Esophagus squamous epithelium (tissue), 4 donors: ENCODE measurements at regions not wholly inside any gene's neighbourhood (a gene's known extent, or its start where the extent isn't known, plus 50 kb on each side); places are given as distances from the start of the nearest gene placed in this dataset.

ENCODE experiments used
- POLR2A ChIP-seq, 4 donors: fragments of 450-650 bp; IDR thresholded peaks; one replicate each; pipeline ENCODE4 v1.6.1; 2017; ENCODE audit warnings: antibody characterized with exemption in 4 of 4, mild to moderate bottlenecking in 4 of 4, moderate library complexity in 3 of 4
- TF ChIP-seq, protein P1 (sequence below), 6 experiments: fragments of 450-650 bp in 4 of 6; fragments of 200-600 bp in 2 of 6; sonication (generic) in 2 of 6; IDR thresholded peaks; one replicate each; pipeline ENCODE4 v1.5.1; 2016 to 2019; ENCODE audit warnings: antibody characterized with exemption in 6 of 6, mild to moderate bottlenecking in 4 of 6, moderate library complexity in 4 of 6

DNA sequence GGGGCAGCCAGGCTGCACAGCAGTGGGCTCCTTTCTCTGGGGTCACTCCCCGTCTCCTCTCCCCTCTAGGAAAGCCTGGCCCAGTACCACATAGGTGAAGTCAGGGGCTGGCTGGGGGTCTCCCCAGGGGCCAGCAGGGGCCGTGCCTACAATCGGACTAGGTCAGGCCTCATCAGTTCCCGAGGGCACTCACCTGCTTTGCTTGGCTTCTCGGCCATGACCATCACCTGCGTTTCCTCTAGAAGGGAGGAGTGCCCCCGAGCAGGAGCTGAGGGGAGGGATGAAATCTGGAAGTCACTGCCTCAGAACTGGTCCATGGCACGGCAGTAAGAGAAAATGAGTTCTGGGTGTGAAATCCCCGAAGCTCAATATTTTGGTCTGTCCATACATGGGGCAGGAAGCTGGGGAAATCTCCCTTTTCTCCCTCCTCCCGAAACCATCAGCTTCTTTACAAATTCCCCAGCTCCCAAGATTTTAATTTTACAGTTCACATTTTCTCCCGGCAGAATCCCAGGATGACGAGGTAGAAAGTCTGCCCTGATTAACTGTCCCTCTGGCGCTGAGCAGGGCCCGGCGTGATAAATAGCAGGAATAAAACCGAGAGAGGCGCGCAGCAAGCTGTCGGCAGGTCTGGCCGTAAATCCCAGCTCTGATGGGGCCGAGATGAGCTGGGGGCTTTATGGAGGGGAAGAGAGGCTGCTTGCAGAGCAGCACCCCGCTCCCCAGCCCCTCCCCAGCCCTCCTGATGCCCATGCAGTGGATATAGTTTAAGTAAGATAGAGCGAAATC, 172.1 kb downstream of the RBFOX3 start:
- TF ChIP-seq, protein P1, sequence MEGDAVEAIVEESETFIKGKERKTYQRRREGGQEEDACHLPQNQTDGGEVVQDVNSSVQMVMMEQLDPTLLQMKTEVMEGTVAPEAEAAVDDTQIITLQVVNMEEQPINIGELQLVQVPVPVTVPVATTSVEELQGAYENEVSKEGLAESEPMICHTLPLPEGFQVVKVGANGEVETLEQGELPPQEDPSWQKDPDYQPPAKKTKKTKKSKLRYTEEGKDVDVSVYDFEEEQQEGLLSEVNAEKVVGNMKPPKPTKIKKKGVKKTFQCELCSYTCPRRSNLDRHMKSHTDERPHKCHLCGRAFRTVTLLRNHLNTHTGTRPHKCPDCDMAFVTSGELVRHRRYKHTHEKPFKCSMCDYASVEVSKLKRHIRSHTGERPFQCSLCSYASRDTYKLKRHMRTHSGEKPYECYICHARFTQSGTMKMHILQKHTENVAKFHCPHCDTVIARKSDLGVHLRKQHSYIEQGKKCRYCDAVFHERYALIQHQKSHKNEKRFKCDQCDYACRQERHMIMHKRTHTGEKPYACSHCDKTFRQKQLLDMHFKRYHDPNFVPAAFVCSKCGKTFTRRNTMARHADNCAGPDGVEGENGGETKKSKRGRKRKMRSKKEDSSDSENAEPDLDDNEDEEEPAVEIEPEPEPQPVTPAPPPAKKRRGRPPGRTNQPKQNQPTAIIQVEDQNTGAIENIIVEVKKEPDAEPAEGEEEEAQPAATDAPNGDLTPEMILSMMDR (IDR thresholded peaks at IDR 0.05): no peak
- no peak for TF ChIP-seq POLR2A (IDR thresholded peaks at IDR 0.05)
